Testis (tissue), 2 donors: ENCODE measurements at regions not wholly inside any gene's neighbourhood (a gene's known extent, or its start where the extent isn't known, plus 50 kb on each side); places are given as distances from the start of the nearest gene placed in this dataset.

Experiments
- CTCF ChIP-seq, 3 experiments: fragments of 450-650 bp in 2 of 3; fragments of 200-600 bp in 1 of 3; sonication (generic) in 1 of 3; IDR thresholded peaks; one replicate each; pipeline ENCODE4 v1.5.1; 2016 to 2019; ENCODE audit warnings: antibody characterized with exemption in 3 of 3, mild to moderate bottlenecking in 2 of 3, moderate library complexity in 1 of 3
- POLR2A ChIP-seq: fragments of 450-650 bp; IDR thresholded peaks from one replicate; pipeline ENCODE4 v1.6.1; 2017; ENCODE audit warnings: antibody characterized with exemption, mild to moderate bottlenecking, moderate library complexity

GRCh38 chr12:115383668-115384067 is 699.7 kb upstream of the TBX3 start:
- TF ChIP-seq CTCF (IDR thresholded peaks at IDR 0.05), result no peak
- no peak for TF ChIP-seq POLR2A
